ENCODE measurements at regions not wholly inside any gene's neighbourhood (a gene's known extent, or its start where the extent isn't known, plus 50 kb on each side); places are given as distances from the start of the nearest gene placed in this dataset.

- TF ChIP-seq GATA2 (IDR thresholded peaks at IDR 0.05; ENCODE audit: low read depth, low read length), result no peak
- no peak for TF ChIP-seq GATA3 (IDR thresholded peaks at IDR 0.05; ENCODE audit: low read depth, low read length)
These were observed 79.9 kb upstream of the SYT13 start for GRCh38 chr11:45365961-45366618.

- no peak for TF ChIP-seq GATA3 (IDR thresholded peaks at IDR 0.05; ENCODE audit: low read depth, low read length)
- no peak for TF ChIP-seq GATA2 (IDR thresholded peaks at IDR 0.05; ENCODE audit: low read depth, low read length)
These were observed 76.5 kb upstream of the SYT13 start for GRCh38 chr11:45362636-45363035.

GRCh38 chr11:45361551-45361950 is 75.4 kb upstream of the SYT13 start:
- no peak for TF ChIP-seq GATA3 (IDR thresholded peaks at IDR 0.05; ENCODE audit: low read depth, low read length)
- TF ChIP-seq GATA2 (IDR thresholded peaks at IDR 0.05; ENCODE audit: low read depth, low read length), result no peak

- TF ChIP-seq GATA3 (IDR thresholded peaks at IDR 0.05; ENCODE audit: low read depth, low read length), result no peak
- TF ChIP-seq GATA2 (IDR thresholded peaks at IDR 0.05; ENCODE audit: low read depth, low read length), result no peak
These were observed 69.5 kb upstream of the SYT13 start for GRCh38 chr11:45355706-45356041.

- TF ChIP-seq GATA3 (IDR thresholded peaks at IDR 0.05; ENCODE audit: low read depth, low read length) (no peak), GATA2 (IDR thresholded peaks at IDR 0.05; ENCODE audit: low read depth, low read length) (no peak)
These were observed 69.0 kb upstream of the SYT13 start for GRCh38 chr11:45354976-45355705.

- no peak for TF ChIP-seq GATA3 (IDR thresholded peaks at IDR 0.05; ENCODE audit: low read depth, low read length)
- no peak for TF ChIP-seq GATA2 (IDR thresholded peaks at IDR 0.05; ENCODE audit: low read depth, low read length)
These were observed 62.6 kb upstream of the SYT13 start for GRCh38 chr11:45348729-45349128.

- TF ChIP-seq GATA3 (IDR thresholded peaks at IDR 0.05; ENCODE audit: low read depth, low read length), result no peak
- TF ChIP-seq GATA2 (IDR thresholded peaks at IDR 0.05; ENCODE audit: low read depth, low read length), result no peak
These were observed 61.4 kb upstream of the SYT13 start for GRCh38 chr11:45347348-45348082.

- TF ChIP-seq GATA2 (IDR thresholded peaks at IDR 0.05; ENCODE audit: low read depth, low read length) (no peak), GATA3 (IDR thresholded peaks at IDR 0.05; ENCODE audit: low read depth, low read length) (no peak)
These were observed 59.4 kb upstream of the SYT13 start for GRCh38 chr11:45345491-45345890.

- TF ChIP-seq GATA3 (IDR thresholded peaks at IDR 0.05; ENCODE audit: low read depth, low read length) (no peak), GATA2 (IDR thresholded peaks at IDR 0.05; ENCODE audit: low read depth, low read length) (no peak)
These were observed 57.9 kb upstream of the SYT13 start for GRCh38 chr11:45344028-45344427.

GRCh38 chr11:45343444-45343843 is 57.3 kb upstream of the SYT13 start:
- TF ChIP-seq GATA3 (IDR thresholded peaks at IDR 0.05; ENCODE audit: low read depth, low read length) (no peak), GATA2 (IDR thresholded peaks at IDR 0.05; ENCODE audit: low read depth, low read length) (no peak)

GRCh38 chr11:45341372-45341771 is 55.2 kb upstream of the SYT13 start:
- TF ChIP-seq GATA2 (IDR thresholded peaks at IDR 0.05; ENCODE audit: low read depth, low read length), result no peak
- TF ChIP-seq GATA3 (IDR thresholded peaks at IDR 0.05; ENCODE audit: low read depth, low read length), result no peak

- TF ChIP-seq GATA3 (IDR thresholded peaks at IDR 0.05; ENCODE audit: low read depth, low read length) (no peak), GATA2 (IDR thresholded peaks at IDR 0.05; ENCODE audit: low read depth, low read length) (no peak)
These were observed 53.8 kb upstream of the SYT13 start for GRCh38 chr11:45339729-45340519.

- no peak for TF ChIP-seq GATA3 (IDR thresholded peaks at IDR 0.05; ENCODE audit: low read depth, low read length)
- no peak for TF ChIP-seq GATA2 (IDR thresholded peaks at IDR 0.05; ENCODE audit: low read depth, low read length)
These were observed 51.6 kb upstream of the SYT13 start for GRCh38 chr11:45337583-45338360.
